Sciatic nerve (tissue), 2 donors: ENCODE measurements at regions not wholly inside any gene's neighbourhood (a gene's known extent, or its start where the extent isn't known, plus 50 kb on each side); places are given as distances from the start of the nearest gene placed in this dataset.
A peak's percentile ranks its signal among the peaks of the same experiment; 100 is the strongest.

ENCODE experiments used
- ATAC-seq: fragments of 200-7000 bp; cut with Tn5 transposase; one replicate; pipeline ENCODE4 v1.9.1; 2020; ENCODE audit warnings: mild to moderate bottlenecking, moderate library complexity
- DNase-seq: peaks from one replicate; pipeline ENCODE4 v3.0.0-alpha.2; 2020; ENCODE audit warnings: low spot score
- intact Hi-C: fragments of 100-400 bp; cut with DNase I; formaldehyde crosslinking; loops from one replicate; pipeline ENCODE4 v1.14.2; 2022
- donor health status: DM: no; HTN: no; CAD: no.
- donor health status: DM: no; HTN: no; CAD: no.

- intact Hi-C loops = no loop called here
- no peak for DNase-seq
- ATAC-seq = no peak
Measured at GRCh38 chr11:27287205-27287604, 75.8 kb downstream of the CCDC34 start.

- intact Hi-C loops = no loop called here
- DNase-seq (no peak), ATAC-seq (no peak)
Measured at GRCh38 chr11:27285761-27286160, 77.3 kb downstream of the CCDC34 start.

GRCh38 chr11:27282806-27283205 is 80.2 kb downstream of the CCDC34 start:
- intact Hi-C loops = no loop called here
- no peak for ATAC-seq

GRCh38 chr11:27281740-27282590 is 81.0 kb downstream of the CCDC34 start:
- DNase-seq (peak; percentile 75), ATAC-seq (peak; percentile 97)
- intact Hi-C loops = no loop called here

More at GRCh38 chr11:27282806-27283205, 80.2 kb downstream of the CCDC34 start:
- no peak for DNase-seq

- ATAC-seq = no peak
- no peak for DNase-seq
- intact Hi-C loops = no loop called here
Measured at GRCh38 chr11:27281276-27281675, 81.7 kb downstream of the CCDC34 start.

- intact Hi-C loops = no loop called here
- ATAC-seq = no peak
- DNase-seq = no peak
Measured at GRCh38 chr11:27280140-27280539, 82.9 kb downstream of the CCDC34 start.

- no peak for ATAC-seq
- intact Hi-C loops = no loop called here
- no peak for DNase-seq
Measured at GRCh38 chr11:27279460-27279859, 83.6 kb downstream of the CCDC34 start.

GRCh38 chr11:27277843-27278242 is 85.2 kb downstream of the CCDC34 start:
- ATAC-seq (no peak), DNase-seq (no peak)
- intact Hi-C loops = no loop called here

DNA sequence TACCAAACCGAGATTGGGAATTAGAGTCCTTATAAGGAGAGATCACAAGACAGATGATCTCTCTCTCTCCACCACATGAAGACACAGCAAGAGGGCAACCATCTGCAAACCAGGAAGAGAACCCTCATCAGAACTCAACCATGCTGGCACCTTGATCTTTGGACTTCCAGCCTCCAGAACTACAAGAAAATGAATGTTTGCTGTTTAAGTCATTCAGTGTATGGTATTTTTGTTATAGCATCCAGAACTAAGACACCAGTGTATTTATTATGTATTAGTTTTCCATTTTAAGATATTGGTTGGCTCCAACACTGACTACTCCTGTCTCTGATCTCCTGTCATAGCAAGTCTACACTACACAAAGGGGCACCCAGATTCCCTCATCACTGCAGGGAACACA is 86.9 kb downstream of the CCDC34 start:
- DNase-seq = no peak
- no peak for ATAC-seq
- intact Hi-C loops = no loop called here

DNA sequence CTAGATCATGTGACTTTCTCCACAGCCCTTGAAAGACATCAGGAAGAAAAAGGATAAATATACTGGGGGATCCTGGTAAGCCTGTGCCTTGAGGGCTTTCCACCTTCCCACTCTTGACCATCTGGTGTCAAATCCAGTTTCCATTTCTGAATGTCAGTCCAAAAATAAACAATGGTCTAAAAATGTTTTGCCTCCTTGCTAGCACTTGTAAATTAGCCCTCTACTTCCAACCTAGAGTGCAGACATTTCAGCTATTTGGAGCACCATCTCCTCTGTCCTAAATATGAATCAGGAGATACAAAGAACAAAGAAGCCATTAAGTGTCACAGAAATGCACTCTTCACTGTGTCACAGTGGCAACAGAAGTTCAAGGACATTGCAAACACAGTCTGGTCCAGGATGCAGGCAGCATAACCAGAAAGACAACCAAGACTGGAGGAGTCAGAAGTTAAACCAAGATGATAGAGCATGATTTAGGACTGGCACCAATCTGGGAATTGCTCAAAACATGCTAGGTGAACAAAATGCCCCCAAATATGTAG is 88.1 kb downstream of the CCDC34 start:
- ATAC-seq (no peak), DNase-seq (no peak)
- intact Hi-C loops = no loop called here

- intact Hi-C loops = no loop called here
- ATAC-seq (peak; percentile 15), DNase-seq (no peak)
Measured at GRCh38 chr11:27266125-27266524, 96.9 kb downstream of the CCDC34 start.

GRCh38 chr11:27263986-27264385 is 99.0 kb downstream of the CCDC34 start:
- DNase-seq (no peak), ATAC-seq (no peak)
- intact Hi-C loops = no loop called here

- intact Hi-C loops = no loop called here
- DNase-seq (no peak), ATAC-seq (peak; percentile 81)
Measured at GRCh38 chr11:27263046-27263445, 100.0 kb downstream of the CCDC34 start.

GRCh38 chr11:27255447-27255828 is 107.6 kb downstream of the CCDC34 start:
- intact Hi-C loops = no loop called here
- ATAC-seq = no peak
- no peak for DNase-seq

- intact Hi-C loops = no loop called here
- no peak for ATAC-seq
- no peak for DNase-seq
Measured at GRCh38 chr11:27254744-27255446, 108.1 kb downstream of the CCDC34 start.

DNA sequence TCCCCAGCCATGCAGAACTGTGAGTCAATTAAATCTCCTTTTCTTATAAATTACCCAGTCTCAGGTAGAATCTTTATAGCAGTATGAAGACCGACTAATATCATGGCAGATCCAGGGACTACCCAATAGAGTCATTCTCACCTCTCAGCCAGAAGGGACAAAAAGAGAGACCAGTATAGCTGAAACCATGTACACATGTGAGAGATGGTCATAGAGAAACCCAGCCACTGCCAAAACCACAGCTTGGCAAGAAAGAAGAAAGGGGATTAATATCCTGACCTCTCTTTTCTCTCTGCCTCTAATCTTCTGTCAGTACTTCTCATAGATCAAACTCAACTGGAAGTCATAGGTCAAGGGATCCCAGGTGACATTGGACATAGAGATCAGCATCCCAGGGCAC is 109.8 kb downstream of the CCDC34 start:
- DNase-seq (no peak), ATAC-seq (no peak)
- intact Hi-C loops = no loop called here

DNA sequence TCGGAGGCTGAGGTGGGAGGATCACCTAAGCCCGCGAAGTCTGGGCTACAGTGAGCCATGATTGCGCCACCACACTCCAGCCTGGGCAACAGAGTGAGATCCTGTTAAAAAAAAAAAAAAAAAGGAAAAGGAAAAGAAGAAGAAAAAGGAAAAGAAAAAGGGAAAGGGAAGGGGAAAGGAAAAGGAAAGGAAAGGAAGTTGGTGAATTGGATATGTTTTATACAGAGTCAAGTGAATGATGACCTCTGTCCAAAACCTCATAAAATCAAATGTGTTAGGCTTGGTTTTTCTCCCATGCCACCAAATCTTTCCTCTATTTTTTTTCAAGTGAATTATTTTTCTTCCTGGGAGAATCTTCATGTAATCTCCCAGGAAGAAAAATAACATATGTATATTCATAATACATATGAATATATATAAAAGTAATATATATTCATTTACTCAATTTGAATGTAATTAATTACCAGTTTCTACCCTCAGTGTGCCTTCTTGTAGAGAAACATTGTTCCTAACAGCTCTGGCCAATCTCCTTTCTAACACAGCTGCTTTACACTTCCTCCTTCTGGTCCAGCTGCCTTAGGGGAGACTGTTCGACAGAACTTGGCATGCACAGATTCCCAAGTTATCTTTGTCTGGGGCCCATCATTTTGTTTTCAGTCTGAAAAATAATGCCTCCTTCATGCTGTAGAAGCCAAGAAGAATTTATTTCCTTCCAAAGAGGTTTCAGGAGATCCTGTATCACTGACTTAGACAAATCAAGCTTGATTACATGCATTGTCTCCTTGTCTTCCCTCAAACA is 111.9 kb downstream of the CCDC34 start:
- DNase-seq = no peak
- no peak for ATAC-seq
- intact Hi-C loops = no loop called here

DNA sequence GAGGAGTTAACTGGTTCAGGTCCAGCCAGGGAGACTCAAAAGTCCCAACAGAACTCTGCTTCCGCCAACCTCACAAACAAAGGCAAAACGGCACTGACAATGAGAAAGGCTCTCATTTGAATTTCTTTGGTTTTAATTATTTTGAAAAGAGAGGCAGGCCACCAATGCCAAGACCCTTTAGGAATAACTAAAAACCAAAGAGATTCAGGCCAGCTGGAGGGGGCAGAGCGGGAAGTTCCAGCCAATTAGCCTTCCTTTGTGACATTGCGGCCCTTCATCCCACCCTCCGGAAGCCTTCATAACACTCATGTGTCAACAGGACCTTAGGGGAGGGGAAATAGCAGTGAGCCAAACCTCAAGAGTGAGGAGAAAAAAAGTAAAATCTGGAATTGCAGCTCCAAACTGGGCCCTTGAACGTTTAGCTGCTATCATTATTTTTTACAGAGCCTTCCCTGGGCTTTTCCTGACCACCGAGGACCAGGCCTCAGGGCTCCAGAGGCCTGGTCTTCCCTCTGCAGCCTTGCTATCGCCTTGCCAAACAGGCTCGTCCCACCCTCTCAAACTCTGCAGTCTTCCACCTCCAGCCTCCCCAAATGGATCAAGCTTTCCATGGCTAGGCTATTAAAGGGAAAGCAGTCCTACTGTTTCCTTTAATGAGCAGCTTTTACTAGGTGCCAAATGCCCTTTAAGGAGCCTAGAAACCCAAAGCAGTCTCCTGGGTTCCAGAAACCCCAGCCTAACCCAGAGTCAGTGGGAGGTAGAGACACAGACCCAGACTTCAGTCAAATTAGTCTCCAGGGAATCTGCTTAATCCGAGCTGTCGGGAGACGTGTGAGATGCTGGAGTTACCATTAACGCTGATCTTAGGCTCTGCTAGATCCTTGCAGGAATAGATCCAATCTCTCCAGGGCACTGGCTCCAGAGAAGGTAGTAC is 114.2 kb downstream of the CCDC34 start:
- intact Hi-C loops = no loop called here
- ATAC-seq = peak; percentile 56
- DNase-seq = no peak
